GM12878 (cell line): ENCODE measurements at regions not wholly inside any gene's neighbourhood (a gene's known extent, or its start where the extent isn't known, plus 50 kb on each side); places are given as distances from the start of the nearest gene placed in this dataset.

Experiments
- ATAC-seq: fragments of 200-7000 bp; cut with Tn5 transposase; 3 replicates; pipeline ENCODE4 v1.9.1; 2020; ENCODE audit warnings: mild to moderate bottlenecking, moderate library complexity
- BruUV-seq: library from RNA; stranded (reverse); fragments of 400-500 nt; replicated peaks from 2 replicates; lab custom pipeline; 2021; lab: Mats Ljungman, UMichigan
- CTCF ChIA-PET: fragments of 300-600 bp; sonication (Branson Sonifier 250); formaldehyde crosslinking; extraction: SDS; loops from one replicate; lab custom pipeline; 2021; ENCODE audit warnings: inconsistent platforms; lab: Yijun Ruan, JAX
- POLR2A ChIA-PET: fragments of 350-600 bp; formaldehyde crosslinking; extraction: SDS; loops from one replicate; lab custom pipeline; 2021; ENCODE audit warnings: inconsistent platforms; lab: Charles Lee
- RAD21 ChIA-PET: fragments of 300-600 bp; sonication (Branson Sonifier 250); formaldehyde crosslinking; loops from one replicate; lab custom pipeline; 2023; ENCODE audit warnings: antibody characterized with exemption; ENCODE audit not compliant: unreplicated experiment; lab: Charles Lee
- SMC1A ChIA-PET: fragments of 300-600 bp; sonication (Branson Sonifier 250); formaldehyde crosslinking; loops from one replicate; lab custom pipeline; 2023; ENCODE audit not compliant: unreplicated experiment, uncharacterized antibody; lab: Charles Lee
- DNase-seq: peaks from one replicate; pipeline ENCODE4 v3.0.0-alpha.2; 2011; ENCODE audit warnings: low read depth, low spot score
- FAIRE-seq: peaks from 3 replicates; lab custom pipeline; 2011; peaks lifted over from hg19 to GRCh38; lab: Jason Lieb, UNC
- H2AFZ ChIP-seq: 2 replicates; pipeline ENCODE4 v1.6.0; 2011; ENCODE audit warnings: low read depth, low read length, control low read depth; ENCODE audit not compliant: control insufficient read depth
- H3K27ac ChIP-seq: 2 replicates; pipeline ENCODE4 v1.5.1; 2011; ENCODE audit warnings: control low read depth; ENCODE audit not compliant: control insufficient read depth, insufficient read depth
- H3K27me3 ChIP-seq, 2 experiments: replicated peaks in 1 of 2; 2 replicates each; pipeline versions ENCODE4 v1.6.0 to v1.6.1; 2011; ENCODE audit warnings: low read length in 1 of 2; ENCODE audit not compliant: control insufficient read depth in 2 of 2, insufficient read depth in 2 of 2
- H3K36me3 ChIP-seq, 2 experiments: 2 replicates each; pipeline ENCODE4 v1.5.1; 2011; ENCODE audit warnings: low read length in 1 of 2; ENCODE audit not compliant: control insufficient read depth in 2 of 2, insufficient read depth in 2 of 2
- H3K4me1 ChIP-seq: 2 replicates; pipeline ENCODE4 v1.6.1; 2011; ENCODE audit warnings: mild to moderate bottlenecking, low read length, moderate library complexity, mixed read lengths; ENCODE audit not compliant: control insufficient read depth, insufficient read depth
- H3K4me2 ChIP-seq: 2 replicates; pipeline ENCODE4 v1.6.0; 2011; ENCODE audit warnings: control low read depth; ENCODE audit not compliant: control insufficient read depth, insufficient read depth
- H3K4me3 ChIP-seq: fragments of 200-600 bp; sonication (generic); 2 replicates; pipeline ENCODE4 v1.5.1; 2016
- H3K79me2 ChIP-seq: 2 replicates; pipeline ENCODE4 v1.6.0; 2011; ENCODE audit warnings: low read length; ENCODE audit not compliant: control insufficient read depth, insufficient read depth
- H3K9ac ChIP-seq: 2 replicates; pipeline ENCODE4 v1.8.0; 2011; ENCODE audit warnings: low read length, control low read depth, mixed read lengths; ENCODE audit not compliant: control insufficient read depth, insufficient read depth
- H3K9me3 ChIP-seq: replicated peaks from 3 replicates; pipeline ENCODE4 v1.5.1; 2011; ENCODE audit warnings: mild to moderate bottlenecking, low read length; ENCODE audit not compliant: control insufficient read depth, insufficient read depth
- H4K20me1 ChIP-seq: 2 replicates; pipeline ENCODE4 v1.6.0; 2011; ENCODE audit not compliant: control insufficient read depth, insufficient read depth
- CBX5 ChIP-seq: sonication (generic); IDR thresholded peaks from 2 replicates; pipeline ENCODE4 v1.6.1; 2016; ENCODE audit warnings: low read depth, moderate library complexity, mild to moderate bottlenecking, inconsistent platforms
- CHD4 ChIP-seq: fragments of 200-600 bp; sonication (generic); IDR thresholded peaks from 2 replicates; pipeline ENCODE4 v1.6.1; 2016; ENCODE audit warnings: mild to moderate bottlenecking
- CUX1 ChIP-seq: IDR thresholded peaks from 2 replicates; pipeline ENCODE4 v1.6.1; 2012; ENCODE audit warnings: improper control_type of control experiment, low read depth, low read length; ENCODE audit not compliant: insufficient replicate concordance
- NKRF ChIP-seq: fragments of 450-650 bp; conservative IDR thresholded peaks from 2 replicates; pipeline ENCODE4 v1.6.1; 2017; ENCODE audit warnings: mild to moderate bottlenecking, moderate library complexity
- PML ChIP-seq: IDR thresholded peaks from 2 replicates; pipeline ENCODE4 v1.6.1; 2012; ENCODE audit warnings: low read length, inconsistent platforms
- RAD51 ChIP-seq: fragments of 450-650 bp; IDR thresholded peaks from 2 replicates; pipeline ENCODE4 v1.6.1; 2016; ENCODE audit warnings: moderate library complexity, mild to moderate bottlenecking, inconsistent platforms
- SMAD1 ChIP-seq: fragments of 450-650 bp; IDR thresholded peaks from 2 replicates; pipeline ENCODE4 v1.6.1; 2018; ENCODE audit warnings: mild to moderate bottlenecking, low read depth; ENCODE audit not compliant: partially characterized antibody
- WGBS: methylation state at CpG from one replicate; pipeline ENCODE4 v1.1.6; 2016; ENCODE audit warnings: low lambda C conversion rate; ENCODE audit not compliant: insufficient replicate concordance, insufficient coverage; ENCODE audit errors: missing lambda C conversion rate; 5-methylcytosine and 5-hydroxymethylcytosine counted together
- in situ Hi-C: fragments of 300-500 bp; cut with MboI; formaldehyde crosslinking; loops from 9 replicates; pipeline ENCODE4 v1.14.3; 2018; ENCODE audit warnings: mixed read lengths
- intact Hi-C: fragments of 100-400 bp; cut with micrococcal nuclease; formaldehyde crosslinking; loops from one replicate; pipeline ENCODE4 v1.14.2; 2022; ENCODE audit not compliant: unreplicated experiment
- TF ChIP-seq, protein P1 (sequence below): IDR thresholded peaks from 2 replicates; pipeline ENCODE4 v1.6.1; 2011; ENCODE audit warnings: borderline replicate concordance, low read depth, mild to moderate bottlenecking, moderate library complexity, low read length; ENCODE audit not compliant: insufficient read depth, poor library complexity, severe bottlenecking
- TF ChIP-seq, protein P2 (sequence below): fragments of 450-650 bp; IDR thresholded peaks from 2 replicates; pipeline ENCODE4 v1.6.1; 2016; ENCODE audit warnings: mild to moderate bottlenecking, moderate library complexity, borderline replicate concordance

DNA sequence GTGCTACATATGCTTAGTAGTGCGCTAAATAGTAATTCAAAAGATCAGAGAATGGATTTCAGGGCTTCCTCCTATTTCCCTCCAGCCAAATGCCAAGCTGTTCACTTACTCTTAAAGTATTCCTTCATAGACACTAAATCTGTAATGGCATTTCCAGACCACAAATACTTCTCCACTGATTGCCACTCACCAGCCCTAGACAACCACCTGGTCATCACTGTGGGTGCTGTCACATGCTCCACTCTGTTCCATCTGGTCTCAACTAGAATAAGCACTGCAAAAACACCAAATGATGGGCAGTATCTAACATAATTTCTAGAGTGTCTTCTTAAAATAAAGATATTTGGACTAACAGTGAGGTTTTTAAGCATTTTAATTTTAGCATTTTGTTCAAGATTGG lies 341.3 kb downstream of the AASDHPPT start:
- Histone ChIP-seq H3K27ac (no peak overlapping the region), H2AFZ (no peak overlapping the region), H3K4me1 (no peaks in the 10 kb centered on the region), H3K79me2 (no peaks in the 10 kb centered on the region), H3K36me3 (no peaks in the 10 kb centered on the region), H3K9ac (no peak overlapping the region), H3K4me2 (no peak overlapping the region), H3K9me3 (no peaks in the 10 kb centered on the region), H3K27me3 (no peaks in the 10 kb centered on the region), H3K4me3 (no peak overlapping the region), H4K20me1 (no peaks in the 10 kb centered on the region)
- FAIRE-seq (no peak), ATAC-seq (no peak), DNase-seq (no peak)
- ChIA-PET SMC1A (no interaction called here), POLR2A (no interaction called here), RAD21 (no interaction called here), CTCF (no interaction called here)
- WGBS = 0% methylated on average over 1 of the region's 1 CpG
- in situ Hi-C loops (no loop called here), intact Hi-C loops (no loop called here)
- BruUV-seq = no TSS peak
- TF ChIP-seq PML (no peak), NKRF (no peak), SMAD1 (no peak), RAD51 (no peak), CBX5 (no peak), CUX1 (no peak), CHD4 (no peak)
- TF ChIP-seq, protein P1, sequence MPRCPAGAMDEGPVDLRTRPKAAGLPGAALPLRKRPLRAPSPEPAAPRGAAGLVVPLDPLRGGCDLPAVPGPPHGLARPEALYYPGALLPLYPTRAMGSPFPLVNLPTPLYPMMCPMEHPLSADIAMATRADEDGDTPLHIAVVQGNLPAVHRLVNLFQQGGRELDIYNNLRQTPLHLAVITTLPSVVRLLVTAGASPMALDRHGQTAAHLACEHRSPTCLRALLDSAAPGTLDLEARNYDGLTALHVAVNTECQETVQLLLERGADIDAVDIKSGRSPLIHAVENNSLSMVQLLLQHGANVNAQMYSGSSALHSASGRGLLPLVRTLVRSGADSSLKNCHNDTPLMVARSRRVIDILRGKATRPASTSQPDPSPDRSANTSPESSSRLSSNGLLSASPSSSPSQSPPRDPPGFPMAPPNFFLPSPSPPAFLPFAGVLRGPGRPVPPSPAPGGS = no peak
- TF ChIP-seq, protein P2, sequence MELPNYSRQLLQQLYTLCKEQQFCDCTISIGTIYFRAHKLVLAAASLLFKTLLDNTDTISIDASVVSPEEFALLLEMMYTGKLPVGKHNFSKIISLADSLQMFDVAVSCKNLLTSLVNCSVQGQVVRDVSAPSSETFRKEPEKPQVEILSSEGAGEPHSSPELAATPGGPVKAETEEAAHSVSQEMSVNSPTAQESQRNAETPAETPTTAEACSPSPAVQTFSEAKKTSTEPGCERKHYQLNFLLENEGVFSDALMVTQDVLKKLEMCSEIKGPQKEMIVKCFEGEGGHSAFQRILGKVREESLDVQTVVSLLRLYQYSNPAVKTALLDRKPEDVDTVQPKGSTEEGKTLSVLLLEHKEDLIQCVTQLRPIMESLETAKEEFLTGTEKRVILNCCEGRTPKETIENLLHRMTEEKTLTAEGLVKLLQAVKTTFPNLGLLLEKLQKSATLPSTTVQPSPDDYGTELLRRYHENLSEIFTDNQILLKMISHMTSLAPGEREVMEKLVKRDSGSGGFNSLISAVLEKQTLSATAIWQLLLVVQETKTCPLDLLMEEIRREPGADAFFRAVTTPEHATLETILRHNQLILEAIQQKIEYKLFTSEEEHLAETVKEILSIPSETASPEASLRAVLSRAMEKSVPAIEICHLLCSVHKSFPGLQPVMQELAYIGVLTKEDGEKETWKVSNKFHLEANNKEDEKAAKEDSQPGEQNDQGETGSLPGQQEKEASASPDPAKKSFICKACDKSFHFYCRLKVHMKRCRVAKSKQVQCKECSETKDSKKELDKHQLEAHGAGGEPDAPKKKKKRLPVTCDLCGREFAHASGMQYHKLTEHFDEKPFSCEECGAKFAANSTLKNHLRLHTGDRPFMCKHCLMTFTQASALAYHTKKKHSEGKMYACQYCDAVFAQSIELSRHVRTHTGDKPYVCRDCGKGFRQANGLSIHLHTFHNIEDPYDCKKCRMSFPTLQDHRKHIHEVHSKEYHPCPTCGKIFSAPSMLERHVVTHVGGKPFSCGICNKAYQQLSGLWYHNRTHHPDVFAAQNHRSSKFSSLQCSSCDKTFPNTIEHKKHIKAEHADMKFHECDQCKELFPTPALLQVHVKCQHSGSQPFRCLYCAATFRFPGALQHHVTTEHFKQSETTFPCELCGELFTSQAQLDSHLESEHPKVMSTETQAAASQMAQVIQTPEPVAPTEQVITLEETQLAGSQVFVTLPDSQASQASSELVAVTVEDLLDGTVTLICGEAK = no peak
